Esophagus (tissue), 2 donors: ENCODE measurements at regions not wholly inside any gene's neighbourhood (a gene's known extent, or its start where the extent isn't known, plus 50 kb on each side); places are given as distances from the start of the nearest gene placed in this dataset.

Experiments
- H3K27ac ChIP-seq, 2 donors: one replicate each; pipeline ENCODE4 v1.5.1; 2013; ENCODE audit warnings: low read depth in 2 of 2, mild to moderate bottlenecking in 2 of 2, inconsistent platforms in 1 of 2, low read length in 1 of 2, moderate library complexity in 1 of 2
- H3K27me3 ChIP-seq, 2 donors: one replicate each; pipeline ENCODE4 v1.6.1; 2013; ENCODE audit warnings: low read length in 2 of 2, control low read depth in 1 of 2, mild to moderate bottlenecking in 1 of 2; ENCODE audit not compliant: insufficient read depth in 2 of 2, control insufficient read depth in 1 of 2
- H3K36me3 ChIP-seq, 2 donors: one replicate each; pipeline ENCODE4 v1.6.1; 2013; ENCODE audit warnings: low read length in 1 of 2; ENCODE audit not compliant: control insufficient read depth in 2 of 2, insufficient read depth in 2 of 2
- H3K4me1 ChIP-seq, 2 donors: one replicate each; pipeline ENCODE4 v1.6.1; 2013; ENCODE audit warnings: low read length in 1 of 2; ENCODE audit not compliant: control insufficient read depth in 2 of 2, insufficient read depth in 2 of 2
- H3K4me3 ChIP-seq, 2 donors: one replicate each; pipeline ENCODE4 v1.5.1; 2013; ENCODE audit warnings: low read length in 2 of 2, mild to moderate bottlenecking in 2 of 2, low read depth in 1 of 2, moderate library complexity in 1 of 2
- H3K9me3 ChIP-seq, 2 donors: one replicate each; pipeline ENCODE4 v1.6.1; 2013; ENCODE audit warnings: mild to moderate bottlenecking in 2 of 2, low read depth in 1 of 2, low read length in 1 of 2, moderate library complexity in 1 of 2; ENCODE audit not compliant: control insufficient read depth in 2 of 2, insufficient read depth in 1 of 2
- WGBS, 2 donors: extraction: QIAGEN DNeasy Blood & Tissue Kit; methylation state at CpG; one replicate each; pipeline ENCODE4 v1.1.7; 2013; 5-methylcytosine and 5-hydroxymethylcytosine counted together
- donor health status: healthy with polysubstance abuse.
- donor health status: Bipolar disorder and iron deficiency.

DNA sequence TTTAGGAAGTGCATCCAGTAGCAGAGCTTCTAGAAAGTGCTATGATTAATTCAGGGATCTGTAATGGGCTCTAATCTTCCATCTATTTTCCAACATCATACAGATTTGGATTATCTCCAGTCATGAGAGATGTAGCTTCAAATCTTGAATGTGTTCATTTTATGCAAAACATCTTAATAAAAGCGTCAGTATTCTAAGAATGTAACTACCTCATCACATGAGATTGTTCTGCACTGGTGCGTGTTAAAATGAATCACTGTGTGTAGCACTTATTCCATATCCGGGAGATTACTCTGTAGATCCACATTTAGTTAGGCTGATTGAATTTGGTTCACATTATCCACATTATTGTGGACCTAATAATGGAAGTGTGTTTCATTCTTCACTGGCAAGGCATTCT, 344.9 kb upstream of the CHRM2 start:
- Histone ChIP-seq H3K9me3 (peaks cover 8 to 10% of the 10 kb centered on the region in 2 donors), H3K27ac (no peak overlapping the region), H3K4me1 (no peaks in the 10 kb centered on the region), H3K36me3 (no peaks in the 10 kb centered on the region), H3K27me3 (no peaks in the 10 kb centered on the region), H3K4me3 (no peak overlapping the region)
- 65 to 67% methylated on average over 3 of the region's 3 CpGs for WGBS, 2 donors

GRCh38 chr7:136517971-136518370, 350.5 kb upstream of the CHRM2 start:
- Histone ChIP-seq H3K9me3 (no peaks in the 10 kb centered on the region), H3K4me3 (no peak overlapping the region), H3K27ac (no peak overlapping the region), H3K27me3 (no peaks in the 10 kb centered on the region), H3K4me1 (no peaks in the 10 kb centered on the region), H3K36me3 (no peaks in the 10 kb centered on the region)
- 44 to 60% methylated on average over 1 of the region's 1 CpG for WGBS, 2 donors

- H3K27me3 ChIP-seq, result peaks cover 0 to 2% of the 10 kb centered on the region in 2 donors
- 81 to 84% methylated on average over 2 of the region's 2 CpGs for WGBS, 2 donors
These were observed 353.7 kb upstream of the CHRM2 start for GRCh38 chr7:136514776-136515175.

GRCh38 chr7:136513744-136514143, 354.7 kb upstream of the CHRM2 start:
- H3K9me3 ChIP-seq, result peaks cover 2 to 3% of the 10 kb centered on the region in 2 donors
- WGBS, 2 donors, result 73 to 75% methylated on average over 2 of the region's 2 CpGs

More at GRCh38 chr7:136514776-136515175, 353.7 kb upstream of the CHRM2 start:
- Histone ChIP-seq H3K4me3 (no peak overlapping the region), H3K4me1 (no peaks in the 10 kb centered on the region), H3K9me3 (peaks cover 0 to 2% of the 10 kb centered on the region in 2 donors), H3K27ac (no peak overlapping the region), H3K36me3 (no peaks in the 10 kb centered on the region)

GRCh38 chr7:136509466-136509865, 359.0 kb upstream of the CHRM2 start:
- H3K27ac ChIP-seq, result no peak overlapping the region
- peaks cover 2 to 3% of the 10 kb centered on the region in 2 donors for H3K9me3 ChIP-seq
- WGBS, 2 donors, result 61 to 69% methylated on average over 3 of the region's 3 CpGs
- H3K4me1 ChIP-seq, result no peaks in the 10 kb centered on the region
- peaks cover 0 to 2% of the 10 kb centered on the region in 2 donors for H3K27me3 ChIP-seq
- no peaks in the 10 kb centered on the region for H3K36me3 ChIP-seq
- H3K4me3 ChIP-seq, result no peak overlapping the region

More at GRCh38 chr7:136513744-136514143, 354.7 kb upstream of the CHRM2 start:
- no peak overlapping the region for H3K4me3 ChIP-seq
- no peaks in the 10 kb centered on the region for H3K36me3 ChIP-seq
- no peaks in the 10 kb centered on the region for H3K4me1 ChIP-seq
- H3K27me3 ChIP-seq, result peaks cover 0 to 2% of the 10 kb centered on the region in 2 donors
- no peak overlapping the region for H3K27ac ChIP-seq

DNA sequence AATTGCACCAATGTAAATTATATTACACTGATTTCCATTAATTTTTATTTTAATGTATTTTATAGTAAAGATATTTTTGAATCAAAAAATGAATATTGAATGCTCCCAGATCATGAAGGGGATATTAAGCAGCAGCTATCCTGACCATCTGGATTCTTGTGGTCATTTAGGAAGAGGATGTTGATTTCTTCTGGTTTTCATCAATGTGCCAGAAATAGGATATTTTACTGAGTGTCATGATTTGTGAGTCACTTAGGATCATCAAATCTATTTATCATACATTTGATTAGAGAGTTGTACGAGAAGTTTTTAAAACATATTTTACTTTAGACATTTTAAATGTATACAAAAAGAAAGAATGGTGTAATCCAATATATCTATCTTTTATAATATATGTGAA, 366.3 kb upstream of the CHRM2 start:
- WGBS, 2 donors, result 57 to 60% methylated on average over 1 of the region's 1 CpG
- H3K4me1 ChIP-seq, result no peaks in the 10 kb centered on the region

GRCh38 chr7:136501151-136501550, 367.3 kb upstream of the CHRM2 start:
- H3K36me3 ChIP-seq, result no peaks in the 10 kb centered on the region
- no peaks in the 10 kb centered on the region for H3K4me1 ChIP-seq
- no peak overlapping the region for H3K4me3 ChIP-seq
- H3K9me3 ChIP-seq, result no peaks in the 10 kb centered on the region
- H3K27me3 ChIP-seq, result peaks cover 0 to 3% of the 10 kb centered on the region in 2 donors
- no peak overlapping the region for H3K27ac ChIP-seq
- 72 to 74% methylated on average over 3 of the region's 3 CpGs for WGBS, 2 donors

More for the DNA sequence above, 366.3 kb upstream of the CHRM2 start:
- Histone ChIP-seq H3K27me3 (no peaks in the 10 kb centered on the region), H3K4me3 (no peak overlapping the region), H3K9me3 (no peaks in the 10 kb centered on the region), H3K36me3 (no peaks in the 10 kb centered on the region), H3K27ac (no peak overlapping the region)

DNA sequence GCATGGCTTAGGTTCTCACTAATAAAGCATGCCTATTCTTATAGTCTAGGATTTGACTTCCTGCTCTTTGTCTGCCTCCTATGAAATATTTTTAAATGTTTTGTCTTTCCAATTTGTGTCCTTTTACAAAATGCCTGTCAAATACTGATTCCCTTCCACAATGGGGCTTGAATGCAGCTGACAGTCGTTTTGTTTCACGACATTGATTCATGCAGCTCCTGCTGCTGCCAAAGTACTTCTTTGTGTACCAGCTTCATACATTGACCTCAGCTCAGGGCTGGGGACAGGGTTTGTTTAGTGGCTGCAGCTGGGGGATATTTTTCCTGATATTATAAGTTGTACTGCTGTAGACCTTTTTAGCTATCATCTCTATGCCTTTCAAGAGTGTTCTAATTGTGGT, 371.9 kb upstream of the CHRM2 start:
- no peaks in the 10 kb centered on the region for H3K36me3 ChIP-seq
- 31 to 42% methylated on average over 2 of the region's 2 CpGs for WGBS, 2 donors
- H3K27ac ChIP-seq, result no peak overlapping the region
- H3K4me1 ChIP-seq, result no peaks in the 10 kb centered on the region
- no peaks in the 10 kb centered on the region for H3K9me3 ChIP-seq
- H3K27me3 ChIP-seq, result peaks cover 0 to 3% of the 10 kb centered on the region in 2 donors
- H3K4me3 ChIP-seq, result no peak overlapping the region

GRCh38 chr7:136495081-136495480, 373.4 kb upstream of the CHRM2 start:
- H3K4me1 ChIP-seq, result no peaks in the 10 kb centered on the region
- no peak overlapping the region for H3K27ac ChIP-seq
- no peak overlapping the region for H3K4me3 ChIP-seq
- peaks cover 0 to 3% of the 10 kb centered on the region in 2 donors for H3K27me3 ChIP-seq
- H3K9me3 ChIP-seq, result no peaks in the 10 kb centered on the region
- no peaks in the 10 kb centered on the region for H3K36me3 ChIP-seq
- WGBS, 2 donors, result 58 to 76% methylated on average over 4 of the region's 4 CpGs

GRCh38 chr7:136492366-136492765, 376.1 kb upstream of the CHRM2 start:
- Histone ChIP-seq H3K36me3 (no peaks in the 10 kb centered on the region), H3K27ac (no peak overlapping the region), H3K27me3 (peaks cover 0 to 3% of the 10 kb centered on the region in 2 donors), H3K4me3 (no peak overlapping the region), H3K4me1 (no peaks in the 10 kb centered on the region), H3K9me3 (no peaks in the 10 kb centered on the region)
- 75 to 82% methylated on average over 4 of the region's 4 CpGs for WGBS, 2 donors
